Loucy (cell line): ENCODE measurements at regions not wholly inside any gene's neighbourhood (a gene's known extent, or its start where the extent isn't known, plus 50 kb on each side); places are given as distances from the start of the nearest gene placed in this dataset.

Source experiments
- EZH2phosphoT487 ChIP-seq: fragments of 200-600 bp; IDR thresholded peaks from 2 replicates; pipeline ENCODE4 v1.6.1; 2018; ENCODE audit warnings: antibody characterized with exemption, mild to moderate bottlenecking, moderate library complexity, borderline replicate concordance
- TF ChIP-seq, protein P1 (sequence below): fragments of 200-600 bp; sonication (generic); conservative IDR thresholded peaks from 2 replicates; pipeline ENCODE4 v1.5.1; 2014; ENCODE audit warnings: mild to moderate bottlenecking, antibody characterized with exemption, low read length

DNA sequence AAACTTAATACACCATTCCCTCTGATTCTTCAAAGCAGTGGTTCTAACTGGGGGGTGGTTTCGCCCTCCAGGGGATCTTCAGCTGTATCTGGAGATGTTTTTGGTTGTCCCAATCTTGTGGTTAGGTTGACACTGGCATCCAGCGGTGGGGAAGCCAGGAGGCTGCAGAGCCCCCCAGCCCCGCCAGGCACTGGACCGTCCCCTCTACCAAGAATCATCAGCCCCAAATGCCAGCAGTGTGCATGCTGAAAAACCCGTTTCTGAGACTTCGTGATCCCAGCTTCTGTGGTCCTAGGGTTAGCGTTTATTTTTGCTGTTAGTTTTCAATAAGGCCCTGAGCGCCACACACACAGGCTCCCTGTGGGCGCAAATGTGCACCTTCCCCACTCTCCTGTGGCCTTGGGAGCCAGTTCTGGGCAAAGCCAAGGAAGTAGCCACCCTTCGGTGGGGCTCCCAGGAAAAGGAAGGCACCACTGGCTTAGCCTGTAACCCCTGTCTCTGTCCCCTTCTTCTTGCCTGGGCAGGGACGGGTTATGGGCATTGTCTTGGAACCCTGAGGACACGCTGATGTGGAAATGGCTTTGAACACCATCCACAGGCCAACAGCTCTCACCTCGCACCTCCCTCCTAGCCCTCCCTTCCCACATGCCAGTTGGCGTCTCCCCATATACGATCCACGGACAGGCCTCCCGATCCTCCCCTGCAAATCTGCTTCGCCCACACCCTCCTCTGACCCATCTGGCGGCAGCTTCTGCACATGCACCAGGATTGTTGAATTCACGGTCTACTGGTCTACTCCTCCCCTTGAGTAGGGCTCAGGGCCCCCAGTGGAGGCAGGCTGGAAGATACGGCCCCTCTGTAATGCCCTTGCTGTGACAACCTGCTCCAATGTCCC, 71.4 kb upstream of the CCND1 start:
- no peak for TF ChIP-seq EZH2phosphoT487
- TF ChIP-seq, protein P1, sequence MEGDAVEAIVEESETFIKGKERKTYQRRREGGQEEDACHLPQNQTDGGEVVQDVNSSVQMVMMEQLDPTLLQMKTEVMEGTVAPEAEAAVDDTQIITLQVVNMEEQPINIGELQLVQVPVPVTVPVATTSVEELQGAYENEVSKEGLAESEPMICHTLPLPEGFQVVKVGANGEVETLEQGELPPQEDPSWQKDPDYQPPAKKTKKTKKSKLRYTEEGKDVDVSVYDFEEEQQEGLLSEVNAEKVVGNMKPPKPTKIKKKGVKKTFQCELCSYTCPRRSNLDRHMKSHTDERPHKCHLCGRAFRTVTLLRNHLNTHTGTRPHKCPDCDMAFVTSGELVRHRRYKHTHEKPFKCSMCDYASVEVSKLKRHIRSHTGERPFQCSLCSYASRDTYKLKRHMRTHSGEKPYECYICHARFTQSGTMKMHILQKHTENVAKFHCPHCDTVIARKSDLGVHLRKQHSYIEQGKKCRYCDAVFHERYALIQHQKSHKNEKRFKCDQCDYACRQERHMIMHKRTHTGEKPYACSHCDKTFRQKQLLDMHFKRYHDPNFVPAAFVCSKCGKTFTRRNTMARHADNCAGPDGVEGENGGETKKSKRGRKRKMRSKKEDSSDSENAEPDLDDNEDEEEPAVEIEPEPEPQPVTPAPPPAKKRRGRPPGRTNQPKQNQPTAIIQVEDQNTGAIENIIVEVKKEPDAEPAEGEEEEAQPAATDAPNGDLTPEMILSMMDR: no peak
